ENCODE measurements at regions not wholly inside any gene's neighbourhood (a gene's known extent, or its start where the extent isn't known, plus 50 kb on each side); places are given as distances from the start of the nearest gene placed in this dataset.

DNA sequence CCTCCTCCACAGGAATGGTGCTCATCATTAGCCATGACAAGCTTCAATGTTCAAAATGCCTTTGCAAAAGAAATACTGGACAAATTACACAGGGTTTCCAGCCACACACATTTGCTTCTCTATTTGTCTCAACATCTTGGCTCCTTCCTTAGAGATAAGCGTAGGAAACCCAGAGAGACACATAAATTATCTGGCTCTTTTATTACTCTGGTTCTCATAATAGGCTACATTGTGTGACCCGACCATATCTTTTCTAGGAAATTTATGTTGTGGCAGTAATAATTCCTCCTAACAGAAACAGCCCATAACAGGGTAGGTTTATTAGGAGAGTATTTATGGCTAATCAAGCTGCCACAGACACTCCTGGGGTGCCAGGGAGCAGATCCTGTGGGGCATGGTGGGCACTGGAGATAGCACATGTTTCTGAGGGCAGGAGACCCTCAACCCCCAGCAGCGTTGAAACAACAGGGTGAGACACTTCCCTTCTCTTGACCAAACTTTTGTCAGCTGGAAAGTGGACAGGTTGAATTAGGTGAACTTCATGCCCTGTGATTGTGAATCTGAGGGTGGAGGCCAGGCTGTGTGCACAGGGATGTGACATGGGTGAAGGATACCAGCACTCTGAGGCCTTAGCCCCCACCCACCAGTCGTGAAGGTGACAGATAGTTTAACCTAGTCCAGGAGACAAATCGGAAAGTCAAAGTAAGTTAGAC, 295.9 kb upstream of the ZNF32 start:
- TF ChIP-seq, protein P1, sequence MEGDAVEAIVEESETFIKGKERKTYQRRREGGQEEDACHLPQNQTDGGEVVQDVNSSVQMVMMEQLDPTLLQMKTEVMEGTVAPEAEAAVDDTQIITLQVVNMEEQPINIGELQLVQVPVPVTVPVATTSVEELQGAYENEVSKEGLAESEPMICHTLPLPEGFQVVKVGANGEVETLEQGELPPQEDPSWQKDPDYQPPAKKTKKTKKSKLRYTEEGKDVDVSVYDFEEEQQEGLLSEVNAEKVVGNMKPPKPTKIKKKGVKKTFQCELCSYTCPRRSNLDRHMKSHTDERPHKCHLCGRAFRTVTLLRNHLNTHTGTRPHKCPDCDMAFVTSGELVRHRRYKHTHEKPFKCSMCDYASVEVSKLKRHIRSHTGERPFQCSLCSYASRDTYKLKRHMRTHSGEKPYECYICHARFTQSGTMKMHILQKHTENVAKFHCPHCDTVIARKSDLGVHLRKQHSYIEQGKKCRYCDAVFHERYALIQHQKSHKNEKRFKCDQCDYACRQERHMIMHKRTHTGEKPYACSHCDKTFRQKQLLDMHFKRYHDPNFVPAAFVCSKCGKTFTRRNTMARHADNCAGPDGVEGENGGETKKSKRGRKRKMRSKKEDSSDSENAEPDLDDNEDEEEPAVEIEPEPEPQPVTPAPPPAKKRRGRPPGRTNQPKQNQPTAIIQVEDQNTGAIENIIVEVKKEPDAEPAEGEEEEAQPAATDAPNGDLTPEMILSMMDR (IDR thresholded peaks at IDR 0.05) = no peak
- no peak for TF ChIP-seq POLR2A (IDR thresholded peaks at IDR 0.05)
